Activated CD4-positive, alpha-beta T cell treated with anti-CD3 and anti-CD28 coated beads, Interleukin-2, amount 10 ng/mL, durations not matched to agents 24 days and 14 days (primary cell): ENCODE measurements at regions not wholly inside any gene's neighbourhood (a gene's known extent, or its start where the extent isn't known, plus 50 kb on each side); places are given as distances from the start of the nearest gene placed in this dataset.

Experiments
- DNase-seq: peaks from one replicate; pipeline ENCODE4 v3.0.0; 2022
- H3K27ac Mint-ChIP-seq: one replicate; pipeline ENCODE4 v1.8.0; 2022; ENCODE audit warnings: mild to moderate bottlenecking, mixed read lengths
- H3K27me3 Mint-ChIP-seq: one replicate; pipeline ENCODE4 v1.8.0; 2022; ENCODE audit warnings: mixed read lengths
- H3K36me3 Mint-ChIP-seq: one replicate; pipeline ENCODE4 v1.8.0; 2022; ENCODE audit warnings: low read depth, mild to moderate bottlenecking, mixed read lengths
- H3K4me1 Mint-ChIP-seq: one replicate; pipeline ENCODE4 v1.8.0; 2021; ENCODE audit warnings: mixed read lengths
- H3K4me3 Mint-ChIP-seq: one replicate; pipeline ENCODE4 v1.8.0; 2022; ENCODE audit warnings: mild to moderate bottlenecking, moderate library complexity, mixed read lengths
- H3K9me3 Mint-ChIP-seq: one replicate; pipeline ENCODE4 v1.8.0; 2021; ENCODE audit warnings: mixed read lengths
- intact Hi-C: fragments of 100-400 bp; cut with micrococcal nuclease; formaldehyde crosslinking; loops from one replicate; pipeline ENCODE4 v1.15.1; 2023

DNA sequence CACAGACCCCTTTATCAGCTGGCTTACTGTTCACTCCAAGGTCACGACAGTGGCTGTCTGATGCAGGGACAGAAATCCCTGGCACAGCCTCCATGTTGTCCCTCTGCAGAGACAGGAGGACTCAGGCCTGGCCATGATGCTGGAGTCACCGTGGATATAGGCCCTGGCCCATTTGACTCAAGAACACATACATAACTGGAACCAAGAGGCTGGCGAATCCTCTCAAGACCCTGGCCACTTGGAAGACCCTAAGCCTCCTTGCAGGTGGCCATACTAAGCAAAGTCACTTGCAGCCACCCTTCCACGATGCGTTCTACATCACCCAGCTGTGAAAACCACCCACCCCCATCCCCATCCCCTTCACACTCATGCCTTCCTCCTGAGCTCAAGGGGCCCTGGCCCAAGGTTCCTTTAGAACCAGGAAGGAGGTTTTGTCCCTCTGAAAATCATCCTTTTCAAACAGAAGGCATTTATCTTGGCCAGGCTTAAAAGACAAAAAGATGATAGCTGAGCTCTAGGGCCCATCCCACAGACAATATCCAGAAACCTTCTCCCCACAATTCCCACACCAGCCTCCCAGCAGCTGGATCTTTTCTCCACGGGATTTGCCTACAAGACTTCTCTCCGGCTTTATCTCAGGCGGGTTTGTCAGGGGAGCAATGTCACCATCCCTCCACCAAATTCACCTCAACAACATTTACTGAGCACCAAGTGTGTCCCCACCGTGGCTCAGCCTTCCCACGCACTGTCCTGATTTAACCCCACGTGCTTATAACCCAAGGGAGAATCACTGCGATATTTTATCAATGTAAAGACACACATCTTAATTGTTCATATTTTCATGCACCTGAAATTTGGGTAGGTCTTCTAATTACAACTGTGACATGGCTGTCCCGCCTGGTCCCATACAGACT is 123.4 kb upstream of the SERPIND1 start:
- Mint-ChIP-seq H3K4me3 (no peak overlapping the region), H3K27ac (no peak overlapping the region)
- intact Hi-C loops, result no loop called here

DNA sequence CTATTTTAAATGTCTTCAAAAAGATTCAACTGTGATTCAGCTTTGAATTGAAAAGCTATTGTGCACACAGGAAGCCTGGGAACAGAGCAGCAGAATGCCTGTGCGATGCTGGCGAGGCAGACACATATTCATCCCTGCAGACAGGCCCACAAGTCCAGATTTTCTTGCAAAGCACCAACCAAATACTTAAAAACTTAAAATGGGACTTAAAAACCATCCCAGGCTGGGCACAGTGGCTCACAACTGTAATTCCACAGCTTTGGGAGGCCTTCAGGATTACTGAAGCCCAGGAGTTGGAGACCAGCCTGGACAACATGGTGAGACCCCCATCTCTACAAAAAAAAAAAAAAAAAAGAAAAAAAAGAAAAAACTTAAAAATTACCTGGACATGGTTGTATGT is 122.6 kb upstream of the SERPIND1 start:
- intact Hi-C loops, result no loop called here
- Mint-ChIP-seq H3K27me3 (peaks cover 2% of the 10 kb centered on the region), H3K9me3 (no peaks in the 10 kb centered on the region), H3K27ac (no peak overlapping the region), H3K4me1 (no peaks in the 10 kb centered on the region), H3K4me3 (no peak overlapping the region), H3K36me3 (no peaks in the 10 kb centered on the region)
- no peak for DNase-seq

More for the DNA sequence above, 123.4 kb upstream of the SERPIND1 start:
- no peaks in the 10 kb centered on the region for H3K9me3 Mint-ChIP-seq
- no peak for DNase-seq
- H3K36me3 Mint-ChIP-seq, result no peaks in the 10 kb centered on the region
- no peaks in the 10 kb centered on the region for H3K4me1 Mint-ChIP-seq
- H3K27me3 Mint-ChIP-seq, result peaks cover 7% of the 10 kb centered on the region

DNA sequence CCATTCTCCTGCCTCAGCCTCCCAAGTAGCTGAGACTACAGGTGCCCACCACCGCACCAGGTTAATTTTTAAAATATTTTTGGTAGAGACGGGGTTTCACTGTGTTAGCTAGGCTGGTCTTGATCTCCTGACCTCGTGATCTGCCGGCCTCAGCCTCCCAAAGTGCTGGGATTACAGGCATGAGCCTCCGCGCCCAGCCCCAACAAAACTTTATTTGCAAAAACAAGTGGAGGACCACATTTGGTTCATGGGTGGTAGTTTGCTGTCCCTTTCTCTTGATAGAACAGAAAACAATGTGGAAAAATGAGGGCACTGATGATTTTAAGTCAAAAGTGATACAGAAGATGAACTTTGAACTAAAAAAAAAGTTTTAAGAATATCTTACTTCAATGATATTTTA is 121.8 kb upstream of the SERPIND1 start:
- no peaks in the 10 kb centered on the region for H3K4me1 Mint-ChIP-seq
- intact Hi-C loops, result no loop called here
- H3K27ac Mint-ChIP-seq, result no peak overlapping the region
- no peak for DNase-seq
- H3K27me3 Mint-ChIP-seq, result peaks cover 2% of the 10 kb centered on the region
- H3K4me3 Mint-ChIP-seq, result no peak overlapping the region
- H3K9me3 Mint-ChIP-seq, result no peaks in the 10 kb centered on the region
- H3K36me3 Mint-ChIP-seq, result no peaks in the 10 kb centered on the region

DNA sequence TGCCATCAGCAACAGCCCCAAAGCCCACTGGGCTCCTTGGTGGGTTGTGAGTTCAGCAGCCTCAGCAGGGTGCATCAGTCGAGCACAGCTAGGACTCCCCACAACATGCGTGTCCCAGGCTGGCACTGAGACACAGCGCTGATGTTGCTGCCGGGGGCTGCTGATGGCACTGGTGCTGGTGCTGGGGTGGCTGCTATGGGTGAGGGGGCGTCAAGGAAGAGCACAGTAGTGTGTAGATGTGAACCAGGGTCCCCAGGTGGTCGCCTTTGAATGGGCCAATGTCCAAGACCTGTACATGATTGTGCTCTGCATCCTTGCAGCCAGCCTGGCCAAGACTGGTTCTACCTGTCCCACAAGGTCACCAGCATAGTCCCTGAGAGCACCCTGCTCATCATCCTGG is 121.3 kb upstream of the SERPIND1 start:
- Mint-ChIP-seq H3K4me1 (no peaks in the 10 kb centered on the region), H3K27me3 (peaks cover 6% of the 10 kb centered on the region), H3K4me3 (no peak overlapping the region), H3K27ac (no peak overlapping the region), H3K9me3 (no peaks in the 10 kb centered on the region), H3K36me3 (no peaks in the 10 kb centered on the region)
- intact Hi-C loops, result no loop called here
- DNase-seq, result peak; percentile 46

DNA sequence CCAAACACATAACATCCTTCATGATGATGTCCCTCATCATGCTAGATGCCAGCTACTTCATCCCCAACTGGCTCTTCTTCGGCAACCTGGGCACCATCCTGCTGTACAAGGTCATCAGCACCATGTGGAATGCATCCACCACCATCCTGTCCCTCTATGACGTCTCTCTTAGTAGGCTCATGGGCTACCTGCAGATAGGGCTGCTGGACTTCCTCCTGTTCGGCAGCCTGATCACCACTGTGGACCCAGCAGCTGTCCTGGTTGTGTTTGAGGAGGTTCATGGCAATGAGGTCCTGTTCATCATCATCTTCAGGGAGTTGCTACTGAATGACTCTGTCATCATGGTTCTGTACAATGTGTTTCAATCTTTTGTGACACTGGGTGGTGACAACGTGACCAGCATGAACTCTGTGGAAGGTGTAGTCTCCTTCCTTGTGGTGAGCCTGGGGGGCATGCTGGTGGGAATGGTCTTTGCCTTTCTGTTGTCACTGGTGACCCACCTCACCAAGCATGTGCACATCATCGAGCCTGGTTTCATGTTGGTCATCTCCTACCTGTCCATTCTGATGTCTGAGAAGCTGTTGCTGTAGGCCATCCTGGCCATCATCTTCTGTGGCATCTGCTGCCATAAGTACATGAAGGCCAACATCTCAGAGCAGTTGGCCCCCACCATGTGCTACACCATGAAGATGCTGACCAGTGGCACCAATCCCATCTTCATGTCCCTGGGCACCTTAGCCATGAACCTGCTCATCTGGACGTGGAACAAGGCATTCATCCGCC is 120.7 kb upstream of the SERPIND1 start:
- Mint-ChIP-seq H3K36me3 (no peaks in the 10 kb centered on the region), H3K4me3 (no peak overlapping the region), H3K9me3 (no peaks in the 10 kb centered on the region), H3K27ac (no peak overlapping the region), H3K4me1 (no peaks in the 10 kb centered on the region), H3K27me3 (peaks cover 11% of the 10 kb centered on the region)
- DNase-seq, result no peak
- intact Hi-C loops, result no loop called here

DNA sequence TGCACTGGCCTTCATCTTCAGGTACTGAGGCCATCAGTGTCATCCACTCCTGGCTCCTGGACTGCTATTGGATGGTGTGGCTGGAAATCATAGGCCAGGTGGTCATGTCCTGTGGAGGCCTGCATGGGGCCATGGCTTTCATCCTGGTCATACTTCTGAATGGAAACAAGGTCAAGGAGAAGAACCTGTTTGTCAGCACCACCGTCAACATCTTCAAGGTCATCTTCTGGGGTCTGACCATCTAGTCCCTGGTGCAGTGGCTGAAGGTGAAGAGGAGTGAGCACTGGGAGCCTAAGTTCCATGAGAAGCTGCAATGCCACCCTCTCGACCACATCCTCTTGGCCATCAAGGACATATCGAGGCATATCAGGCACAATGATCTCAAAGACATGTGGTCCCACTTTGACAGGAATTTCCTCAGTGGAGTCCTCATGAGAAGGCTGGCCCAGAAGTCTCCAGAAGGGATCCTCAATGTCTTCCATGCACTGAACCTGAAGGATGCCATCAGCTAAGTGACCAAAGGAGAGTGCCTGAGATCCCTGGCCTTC is 120.0 kb upstream of the SERPIND1 start:
- intact Hi-C loops, result no loop called here
- peak; percentile 41 for DNase-seq

DNA sequence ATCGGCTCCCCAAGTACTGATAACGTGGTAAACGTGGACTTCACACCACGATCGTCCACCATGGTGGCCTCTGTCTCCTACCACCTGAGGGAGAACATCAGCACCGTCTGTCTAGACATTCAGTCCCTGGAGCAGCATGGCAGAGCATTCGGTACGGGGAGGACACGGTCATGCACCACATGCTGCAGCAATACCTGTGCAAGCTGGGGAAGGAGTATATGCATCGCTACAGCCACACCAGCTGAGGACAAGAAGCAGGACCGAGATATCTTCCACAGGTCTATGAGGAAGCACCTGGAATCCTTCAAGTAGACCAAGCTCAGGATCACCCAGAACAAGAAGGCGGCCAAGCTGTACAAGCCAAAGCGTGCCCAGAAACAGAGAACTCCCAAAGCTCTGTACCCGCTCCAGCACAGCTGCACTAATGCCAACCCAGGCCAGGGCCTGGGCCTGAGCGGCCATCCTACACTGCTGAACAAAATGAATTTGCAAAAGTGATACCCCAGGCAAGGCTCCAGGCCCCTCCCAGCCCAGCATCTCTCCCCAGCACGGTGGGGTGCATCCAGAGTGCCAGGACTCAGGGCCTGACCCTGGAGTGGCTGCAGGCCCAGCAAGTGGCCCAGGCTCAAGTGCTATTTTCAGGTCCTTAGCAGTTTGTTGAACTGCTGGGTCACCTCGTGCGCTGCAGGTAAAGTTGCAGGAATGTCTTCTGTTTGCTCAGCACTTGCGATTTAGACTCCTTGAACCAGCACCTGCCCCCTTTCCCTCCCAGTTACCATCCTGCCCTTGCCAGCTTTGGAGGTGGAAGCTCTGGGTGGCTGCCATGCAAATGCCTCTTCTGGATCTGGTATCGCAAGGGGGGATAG is 119.3 kb upstream of the SERPIND1 start:
- H3K36me3 Mint-ChIP-seq, result no peaks in the 10 kb centered on the region
- intact Hi-C loops, result no loop called here
- no peak overlapping the region for H3K4me3 Mint-ChIP-seq
- H3K9me3 Mint-ChIP-seq, result no peaks in the 10 kb centered on the region
- peak; percentile 45 for DNase-seq
- H3K4me1 Mint-ChIP-seq, result no peaks in the 10 kb centered on the region
- H3K27ac Mint-ChIP-seq, result no peak overlapping the region
- peaks cover 25% of the 10 kb centered on the region for H3K27me3 Mint-ChIP-seq

More for the DNA sequence above, 120.0 kb upstream of the SERPIND1 start:
- Mint-ChIP-seq H3K4me3 (no peak overlapping the region), H3K9me3 (no peaks in the 10 kb centered on the region), H3K27ac (no peak overlapping the region), H3K4me1 (no peaks in the 10 kb centered on the region), H3K27me3 (peaks cover 18% of the 10 kb centered on the region), H3K36me3 (no peaks in the 10 kb centered on the region)

DNA sequence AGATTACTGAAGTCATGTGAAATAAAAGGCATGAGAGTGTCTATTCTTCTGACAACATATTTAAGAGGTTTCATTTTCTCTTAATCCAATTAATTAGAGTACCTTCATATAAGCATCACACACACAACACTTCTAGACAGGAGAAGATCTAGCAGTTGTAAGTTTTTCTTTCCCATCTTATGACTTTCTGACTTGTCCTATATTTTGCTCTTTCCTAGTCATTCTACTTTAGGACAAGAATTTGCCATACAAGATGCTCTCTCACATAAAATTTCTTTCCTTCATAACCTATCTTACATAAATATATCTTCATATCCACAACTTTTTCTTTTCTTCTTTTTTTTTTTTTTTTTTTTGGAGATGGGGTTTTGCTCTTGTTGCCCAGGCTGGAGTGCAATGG is 118.3 kb upstream of the SERPIND1 start:
- H3K36me3 Mint-ChIP-seq, result no peaks in the 10 kb centered on the region
- H3K9me3 Mint-ChIP-seq, result no peaks in the 10 kb centered on the region
- no peaks in the 10 kb centered on the region for H3K4me1 Mint-ChIP-seq
- no peak overlapping the region for H3K4me3 Mint-ChIP-seq
- no peak overlapping the region for H3K27ac Mint-ChIP-seq
- DNase-seq, result no peak
- peaks cover 35% of the 10 kb centered on the region for H3K27me3 Mint-ChIP-seq
- intact Hi-C loops, result no loop called here

DNA sequence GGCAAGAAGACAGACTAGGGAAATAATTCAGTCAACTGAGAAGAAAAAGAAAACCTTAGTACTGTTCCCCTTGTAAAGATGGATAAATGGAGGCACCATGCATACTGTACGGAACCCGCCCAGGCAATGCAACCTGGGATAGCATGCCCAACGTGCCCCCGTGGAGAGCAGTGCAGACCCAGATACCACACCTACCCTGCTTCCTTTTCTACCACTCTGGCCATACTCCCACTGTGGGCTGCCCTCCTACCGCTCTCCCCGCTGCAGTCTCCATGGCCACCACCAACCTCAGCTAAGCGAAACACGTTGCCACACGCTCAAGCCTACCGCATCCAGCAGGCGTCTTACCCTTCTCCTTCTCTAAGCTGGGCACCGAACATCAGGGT is 117.4 kb upstream of the SERPIND1 start:
- peak; percentile 46 for DNase-seq
- Mint-ChIP-seq H3K27ac (no peak overlapping the region), H3K4me1 (no peaks in the 10 kb centered on the region), H3K4me3 (no peak overlapping the region), H3K9me3 (no peaks in the 10 kb centered on the region), H3K27me3 (peaks cover 43% of the 10 kb centered on the region), H3K36me3 (no peaks in the 10 kb centered on the region)
- intact Hi-C loops, result no loop called here

DNA sequence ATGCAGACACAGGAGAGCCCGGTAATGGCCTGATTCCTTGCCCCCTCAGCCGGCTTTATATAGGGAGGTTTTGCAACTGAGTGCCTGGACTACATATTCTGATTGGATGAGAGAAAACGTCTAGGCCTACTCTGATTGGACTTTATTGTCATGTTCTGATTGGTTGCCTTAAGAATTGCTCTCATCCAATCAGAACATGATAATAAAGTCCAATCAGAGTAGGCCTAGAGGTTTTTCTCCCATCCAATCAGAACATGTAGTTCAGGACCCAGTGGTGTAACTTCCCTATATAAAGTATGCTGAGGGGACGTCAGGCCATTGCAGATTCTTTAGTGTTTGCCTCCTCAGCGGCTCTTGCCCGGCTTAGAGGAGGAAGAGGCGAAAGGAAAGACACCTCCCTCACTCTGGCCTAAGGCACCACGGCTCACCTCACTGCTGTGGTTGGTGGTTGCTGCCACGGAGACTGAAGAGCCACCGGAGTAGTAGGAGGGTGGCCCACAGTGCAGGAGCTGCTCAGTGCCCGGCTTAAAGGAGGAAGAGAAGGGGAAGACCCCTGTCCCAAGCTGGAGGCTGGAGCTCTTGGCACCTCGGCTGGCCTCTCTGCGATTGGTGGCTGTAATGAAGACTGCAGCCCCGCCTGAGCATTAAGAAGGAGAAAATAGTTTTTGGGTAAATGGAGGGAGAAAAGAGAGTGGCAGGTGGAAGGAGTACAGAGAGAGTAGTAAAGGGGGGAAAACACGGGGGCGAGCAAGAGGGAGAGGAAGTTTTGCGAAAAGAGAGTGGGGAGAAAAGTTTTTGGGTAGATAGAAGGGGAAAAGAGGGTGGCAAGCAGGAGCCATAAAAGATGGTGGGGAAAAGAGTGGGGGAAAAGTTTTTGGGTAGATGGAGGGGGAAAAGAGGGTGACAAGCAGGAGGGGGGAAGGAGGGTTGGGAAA is 116.7 kb upstream of the SERPIND1 start:
- Mint-ChIP-seq H3K4me3 (no peak overlapping the region), H3K9me3 (no peaks in the 10 kb centered on the region), H3K4me1 (no peaks in the 10 kb centered on the region), H3K36me3 (no peaks in the 10 kb centered on the region), H3K27ac (no peak overlapping the region), H3K27me3 (peaks cover 44% of the 10 kb centered on the region)
- intact Hi-C loops, result no loop called here
- peak; percentile 32 for DNase-seq
